Central memory CD8-positive, alpha-beta T cell (primary cell): ENCODE measurements at regions not wholly inside any gene's neighbourhood (a gene's known extent, or its start where the extent isn't known, plus 50 kb on each side); places are given as distances from the start of the nearest gene placed in this dataset.
"Not testable (repeated sequence)": the region's sequence is repeated elsewhere in the genome, so short reads cannot be mapped to it uniquely, and the experiment has no call there.

Source experiments
- ATAC-seq: fragments of 150-1000 bp; cut with Tn5 transposase; replicated peaks from 2 replicates; pipeline ENCODE4 v1.10.0; 2022; ENCODE audit warnings: mild to moderate bottlenecking, moderate FRiP score, moderate number of reproducible peaks; ENCODE audit not compliant: poor library complexity, severe bottlenecking; ENCODE audit errors: extremely low read depth
- DNase-seq, 2 donors: peaks; one replicate each; pipeline ENCODE4 v3.0.0; 2021; ENCODE audit warnings: low spot score in 2 of 2
- H3K27ac Mint-ChIP-seq: one replicate; pipeline ENCODE4 v1.8.0; 2022; ENCODE audit warnings: low read depth, mild to moderate bottlenecking, moderate library complexity, mixed read lengths
- H3K27me3 Mint-ChIP-seq: one replicate; pipeline ENCODE4 v1.8.0; 2022; ENCODE audit warnings: mixed read lengths
- H3K36me3 Mint-ChIP-seq: one replicate; pipeline ENCODE4 v1.8.0; 2022; ENCODE audit warnings: mild to moderate bottlenecking, moderate library complexity, mixed read lengths; ENCODE audit not compliant: insufficient read depth
- H3K4me1 Mint-ChIP-seq: one replicate; pipeline ENCODE4 v1.8.0; 2022; ENCODE audit warnings: mixed read lengths
- H3K4me3 Mint-ChIP-seq: one replicate; pipeline ENCODE4 v1.8.0; 2022; ENCODE audit warnings: mild to moderate bottlenecking, moderate library complexity, mixed read lengths
- H3K9me3 Mint-ChIP-seq: one replicate; pipeline ENCODE4 v1.8.0; 2022; ENCODE audit warnings: mixed read lengths

DNA sequence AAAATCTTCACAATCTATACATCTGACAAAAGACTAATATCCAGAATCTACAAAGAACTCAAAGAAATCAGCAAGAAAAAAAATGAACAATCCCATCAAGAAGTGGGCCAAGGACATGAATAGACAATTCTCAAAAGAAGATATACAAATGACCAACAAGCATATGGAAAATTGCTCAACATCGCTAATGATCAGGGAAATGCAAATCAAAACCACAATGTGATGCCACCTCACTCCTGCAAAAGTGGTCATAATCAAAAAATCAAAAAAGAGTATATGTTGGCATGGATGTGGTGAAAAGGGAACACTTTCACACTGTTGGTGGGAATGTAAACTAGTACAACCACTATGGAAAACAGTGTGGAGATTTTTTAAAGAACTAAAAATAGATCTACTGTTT lies 58.3 kb upstream of the HBS1L start:
- not testable (repeated sequence) for H3K36me3 Mint-ChIP-seq, H3K27ac Mint-ChIP-seq, H3K4me3 Mint-ChIP-seq, ATAC-seq, H3K9me3 Mint-ChIP-seq, DNase-seq
- Mint-ChIP-seq H3K4me1 (peaks cover 16% of the 10 kb centered on the region), H3K27me3 (peaks cover 26% of the 10 kb centered on the region)

- not testable (repeated sequence) for H3K9me3 Mint-ChIP-seq, H3K4me1 Mint-ChIP-seq, DNase-seq, ATAC-seq, H3K27ac Mint-ChIP-seq, H3K36me3 Mint-ChIP-seq, H3K4me3 Mint-ChIP-seq
- H3K27me3 Mint-ChIP-seq, result peaks cover 20% of the 10 kb centered on the region
These were observed 55.7 kb upstream of the HBS1L start for GRCh38 chr6:135110261-135110781.

DNA sequence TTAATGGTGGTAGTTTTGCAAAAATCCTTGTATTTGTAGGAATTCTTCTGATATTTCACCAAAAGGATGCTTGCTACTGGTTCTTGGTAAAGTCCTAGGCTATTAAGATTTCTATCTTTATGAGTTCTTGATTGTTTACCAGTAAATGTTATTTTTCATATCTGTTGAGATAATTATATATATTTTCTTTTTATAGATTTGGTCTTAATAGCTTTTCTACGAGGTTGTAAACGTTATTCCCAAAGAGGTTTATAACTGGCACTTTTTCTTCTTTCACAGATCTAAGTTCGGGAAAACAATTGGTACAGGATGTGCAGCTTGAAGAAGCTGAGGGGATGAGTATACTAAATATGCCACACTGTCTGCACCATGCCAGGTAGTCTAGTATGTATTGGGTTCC lies 55.1 kb upstream of the HBS1L start:
- Mint-ChIP-seq H3K27me3 (peaks cover 14% of the 10 kb centered on the region), H3K36me3 (no peaks in the 10 kb centered on the region), H3K4me1 (peaks cover 7% of the 10 kb centered on the region), H3K9me3 (no peaks in the 10 kb centered on the region), H3K27ac (no peak overlapping the region), H3K4me3 (no peak overlapping the region)
- DNase-seq, result no peak
- ATAC-seq, result no peak

GRCh38 chr6:135108692-135109091 lies 54.1 kb upstream of the HBS1L start:
- Mint-ChIP-seq H3K9me3 (no peaks in the 10 kb centered on the region), H3K27me3 (peaks cover 10% of the 10 kb centered on the region), H3K27ac (no peak overlapping the region), H3K4me1 (peaks cover 15% of the 10 kb centered on the region), H3K4me3 (no peak overlapping the region), H3K36me3 (no peaks in the 10 kb centered on the region)
- ATAC-seq, result no peak
- DNase-seq, result no peak

DNA sequence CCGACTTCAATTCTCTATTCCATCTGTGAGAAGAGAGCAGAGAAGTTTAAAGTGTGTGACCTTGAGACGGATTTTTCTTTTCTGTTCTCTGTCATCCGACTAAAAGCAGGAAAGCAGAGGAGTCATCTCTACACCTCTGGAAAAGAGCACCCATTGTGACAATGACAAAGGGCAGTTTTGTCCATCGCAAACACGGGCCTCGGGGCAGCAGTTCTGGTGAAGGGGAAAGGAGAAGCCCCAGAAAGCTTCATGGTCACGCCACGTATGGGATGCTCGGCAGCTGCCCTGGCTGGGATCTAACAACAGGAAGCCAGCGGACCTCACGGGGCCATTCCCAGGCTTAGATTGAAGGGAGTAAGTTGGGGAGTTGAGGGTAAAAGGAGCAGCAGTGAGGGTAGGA lies 52.0 kb upstream of the HBS1L start:
- Mint-ChIP-seq H3K27me3 (no peaks in the 10 kb centered on the region), H3K9me3 (no peaks in the 10 kb centered on the region), H3K4me1 (peaks cover 30% of the 10 kb centered on the region), H3K36me3 (peaks cover 4% of the 10 kb centered on the region), H3K27ac (no peak overlapping the region), H3K4me3 (no peak overlapping the region)
- no peak for ATAC-seq
- DNase-seq, result no peak

DNA sequence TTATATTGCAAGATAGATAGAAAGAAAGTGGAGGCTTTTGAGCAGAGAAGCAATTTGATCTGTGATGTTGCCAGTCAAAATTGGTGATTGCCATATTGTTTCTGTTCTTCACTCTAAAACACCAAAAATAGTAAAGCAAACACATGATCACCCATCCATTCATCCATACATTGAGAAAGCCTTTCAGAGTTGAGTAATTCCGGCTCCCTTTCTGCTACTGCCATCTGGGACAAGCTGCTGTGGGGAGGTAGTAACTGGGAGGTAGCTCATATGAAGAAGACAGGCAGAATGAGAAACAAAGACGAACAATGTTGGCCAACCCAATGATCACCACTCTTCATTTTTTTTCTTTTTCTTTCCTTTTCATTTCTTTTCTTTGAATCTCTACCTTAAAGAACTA lies 51.1 kb upstream of the HBS1L start:
- H3K27me3 Mint-ChIP-seq, result no peaks in the 10 kb centered on the region
- H3K27ac Mint-ChIP-seq, result no peak overlapping the region
- ATAC-seq (no peak), DNase-seq (no peak)
- peaks cover 30% of the 10 kb centered on the region for H3K4me1 Mint-ChIP-seq
- peaks cover 4% of the 10 kb centered on the region for H3K36me3 Mint-ChIP-seq
- no peaks in the 10 kb centered on the region for H3K9me3 Mint-ChIP-seq
- no peak overlapping the region for H3K4me3 Mint-ChIP-seq

- ATAC-seq (no peak), DNase-seq (no peak)
- Mint-ChIP-seq H3K9me3 (no peaks in the 10 kb centered on the region), H3K27me3 (no peaks in the 10 kb centered on the region), H3K36me3 (peaks cover 4% of the 10 kb centered on the region), H3K4me1 (peaks cover 30% of the 10 kb centered on the region), H3K4me3 (no peak overlapping the region), H3K27ac (no peak overlapping the region)
These were observed 50.7 kb upstream of the HBS1L start for GRCh38 chr6:135105299-135105698.
